ENCODE measurements at regions not wholly inside any gene's neighbourhood (a gene's known extent, or its start where the extent isn't known, plus 50 kb on each side); places are given as distances from the start of the nearest gene placed in this dataset.

DNA sequence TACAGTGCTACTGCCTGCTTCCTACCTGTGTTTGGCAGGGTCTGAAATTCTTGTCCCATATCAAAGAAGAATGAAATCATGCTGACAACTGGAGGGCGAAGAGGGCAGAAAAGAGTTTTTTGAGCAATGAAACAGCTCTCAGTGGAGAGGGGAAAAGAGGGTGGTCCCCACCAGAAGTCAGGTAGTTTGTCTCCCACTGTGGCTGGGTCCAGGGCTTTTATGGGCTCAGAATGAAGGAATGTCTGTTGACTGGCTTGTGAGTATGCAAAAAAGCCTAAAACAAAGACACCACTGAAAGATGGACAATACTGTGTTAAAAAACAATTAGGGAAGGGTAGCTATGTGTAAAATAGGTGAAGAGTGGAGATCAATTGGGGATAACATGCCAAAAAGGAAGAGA is 115.0 kb downstream of the ADAM29 start:
- no peaks in the 10 kb centered on the region for H3K4me1 ChIP-seq (ENCODE audit: control insufficient read depth, insufficient read depth, low read length)
- no peaks in the 10 kb centered on the region for H3K9me3 ChIP-seq (ENCODE audit: control insufficient read depth, insufficient read depth, low read depth, low read length)
- no peaks in the 10 kb centered on the region for H3K36me3 ChIP-seq (ENCODE audit: control insufficient read depth in 2 of 2, insufficient read depth in 1 of 2, low read length in 2 of 2)
- ChIA-PET CTCF (no interaction called here), POLR2A (no interaction called here)
- TF ChIP-seq HOXC10 (CRISPR knock-in tag; IDR thresholded peaks at IDR 0.05) (no peak), TCF7L2 (IDR thresholded peaks at IDR 0.05; ENCODE audit: borderline replicate concordance, low read depth, low read length) (no peak), ZNF521 (tag by site-specific recombination; IDR thresholded peaks at IDR 0.05) (no peak)
- no peak overlapping the region for H3K27ac ChIP-seq (ENCODE audit: extremely low read depth, low read depth, low read length)
- no peak overlapping the region for H3K4me3 ChIP-seq (ENCODE audit: low read depth, low read length)

DNA sequence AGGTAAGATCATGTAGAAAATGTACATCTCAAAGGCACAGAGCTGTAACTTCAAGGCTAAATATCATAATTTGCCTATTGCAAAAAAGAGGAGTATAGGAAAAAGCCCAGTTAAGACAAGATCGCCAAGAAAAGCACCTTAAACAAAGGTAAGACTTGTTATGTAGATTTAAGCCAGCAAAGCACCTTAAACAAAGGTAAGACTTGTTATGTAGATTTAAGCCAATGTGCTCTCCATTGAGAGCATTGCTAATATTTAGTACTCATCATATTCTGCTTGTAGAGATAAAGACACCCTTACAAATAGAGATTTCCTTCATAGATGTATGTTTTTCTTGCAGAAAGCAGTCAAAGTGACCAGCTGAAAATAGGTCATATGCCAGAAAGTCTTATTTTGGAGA is 115.8 kb downstream of the ADAM29 start:
- Histone ChIP-seq H3K27ac (ENCODE audit: extremely low read depth, low read depth, low read length) (no peak overlapping the region), H3K36me3 (ENCODE audit: control insufficient read depth in 2 of 2, insufficient read depth in 1 of 2, low read length in 2 of 2) (no peaks in the 10 kb centered on the region), H3K9me3 (ENCODE audit: control insufficient read depth, insufficient read depth, low read depth, low read length) (no peaks in the 10 kb centered on the region), H3K4me1 (ENCODE audit: control insufficient read depth, insufficient read depth, low read length) (no peaks in the 10 kb centered on the region), H3K4me3 (ENCODE audit: low read depth, low read length) (no peak overlapping the region)
- TF ChIP-seq, protein P1, sequence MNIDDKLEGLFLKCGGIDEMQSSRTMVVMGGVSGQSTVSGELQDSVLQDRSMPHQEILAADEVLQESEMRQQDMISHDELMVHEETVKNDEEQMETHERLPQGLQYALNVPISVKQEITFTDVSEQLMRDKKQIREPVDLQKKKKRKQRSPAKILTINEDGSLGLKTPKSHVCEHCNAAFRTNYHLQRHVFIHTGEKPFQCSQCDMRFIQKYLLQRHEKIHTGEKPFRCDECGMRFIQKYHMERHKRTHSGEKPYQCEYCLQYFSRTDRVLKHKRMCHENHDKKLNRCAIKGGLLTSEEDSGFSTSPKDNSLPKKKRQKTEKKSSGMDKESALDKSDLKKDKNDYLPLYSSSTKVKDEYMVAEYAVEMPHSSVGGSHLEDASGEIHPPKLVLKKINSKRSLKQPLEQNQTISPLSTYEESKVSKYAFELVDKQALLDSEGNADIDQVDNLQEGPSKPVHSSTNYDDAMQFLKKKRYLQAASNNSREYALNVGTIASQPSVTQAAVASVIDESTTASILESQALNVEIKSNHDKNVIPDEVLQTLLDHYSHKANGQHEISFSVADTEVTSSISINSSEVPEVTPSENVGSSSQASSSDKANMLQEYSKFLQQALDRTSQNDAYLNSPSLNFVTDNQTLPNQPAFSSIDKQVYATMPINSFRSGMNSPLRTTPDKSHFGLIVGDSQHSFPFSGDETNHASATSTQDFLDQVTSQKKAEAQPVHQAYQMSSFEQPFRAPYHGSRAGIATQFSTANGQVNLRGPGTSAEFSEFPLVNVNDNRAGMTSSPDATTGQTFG (tag by site-specific recombination; IDR thresholded peaks at IDR 0.05; ENCODE audit: borderline replicate concordance) = no peak
- TF ChIP-seq, protein P2, sequence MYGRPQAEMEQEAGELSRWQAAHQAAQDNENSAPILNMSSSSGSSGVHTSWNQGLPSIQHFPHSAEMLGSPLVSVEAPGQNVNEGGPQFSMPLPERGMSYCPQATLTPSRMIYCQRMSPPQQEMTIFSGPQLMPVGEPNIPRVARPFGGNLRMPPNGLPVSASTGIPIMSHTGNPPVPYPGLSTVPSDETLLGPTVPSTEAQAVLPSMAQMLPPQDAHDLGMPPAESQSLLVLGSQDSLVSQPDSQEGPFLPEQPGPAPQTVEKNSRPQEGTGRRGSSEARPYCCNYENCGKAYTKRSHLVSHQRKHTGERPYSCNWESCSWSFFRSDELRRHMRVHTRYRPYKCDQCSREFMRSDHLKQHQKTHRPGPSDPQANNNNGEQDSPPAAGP (tag by site-specific recombination; IDR thresholded peaks at IDR 0.05) = no peak
- TF ChIP-seq, protein P3, sequence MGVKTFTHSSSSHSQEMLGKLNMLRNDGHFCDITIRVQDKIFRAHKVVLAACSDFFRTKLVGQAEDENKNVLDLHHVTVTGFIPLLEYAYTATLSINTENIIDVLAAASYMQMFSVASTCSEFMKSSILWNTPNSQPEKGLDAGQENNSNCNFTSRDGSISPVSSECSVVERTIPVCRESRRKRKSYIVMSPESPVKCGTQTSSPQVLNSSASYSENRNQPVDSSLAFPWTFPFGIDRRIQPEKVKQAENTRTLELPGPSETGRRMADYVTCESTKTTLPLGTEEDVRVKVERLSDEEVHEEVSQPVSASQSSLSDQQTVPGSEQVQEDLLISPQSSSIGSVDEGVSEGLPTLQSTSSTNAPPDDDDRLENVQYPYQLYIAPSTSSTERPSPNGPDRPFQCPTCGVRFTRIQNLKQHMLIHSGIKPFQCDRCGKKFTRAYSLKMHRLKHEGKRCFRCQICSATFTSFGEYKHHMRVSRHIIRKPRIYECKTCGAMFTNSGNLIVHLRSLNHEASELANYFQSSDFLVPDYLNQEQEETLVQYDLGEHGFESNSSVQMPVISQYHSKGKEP (tag by site-specific recombination; IDR thresholded peaks at IDR 0.05) = no peak
- TF ChIP-seq ZBTB7A (tag by site-specific recombination; IDR thresholded peaks at IDR 0.05; ENCODE audit: low read depth) = no peak
- TF ChIP-seq ZNF555 (tag by site-specific recombination; conservative IDR thresholded peaks at IDR 0.05) = no peak
- TF ChIP-seq ZNF561 (tag by site-specific recombination; IDR thresholded peaks at IDR 0.05; ENCODE audit: borderline replicate concordance) = no peak
- TF ChIP-seq, protein P4, sequence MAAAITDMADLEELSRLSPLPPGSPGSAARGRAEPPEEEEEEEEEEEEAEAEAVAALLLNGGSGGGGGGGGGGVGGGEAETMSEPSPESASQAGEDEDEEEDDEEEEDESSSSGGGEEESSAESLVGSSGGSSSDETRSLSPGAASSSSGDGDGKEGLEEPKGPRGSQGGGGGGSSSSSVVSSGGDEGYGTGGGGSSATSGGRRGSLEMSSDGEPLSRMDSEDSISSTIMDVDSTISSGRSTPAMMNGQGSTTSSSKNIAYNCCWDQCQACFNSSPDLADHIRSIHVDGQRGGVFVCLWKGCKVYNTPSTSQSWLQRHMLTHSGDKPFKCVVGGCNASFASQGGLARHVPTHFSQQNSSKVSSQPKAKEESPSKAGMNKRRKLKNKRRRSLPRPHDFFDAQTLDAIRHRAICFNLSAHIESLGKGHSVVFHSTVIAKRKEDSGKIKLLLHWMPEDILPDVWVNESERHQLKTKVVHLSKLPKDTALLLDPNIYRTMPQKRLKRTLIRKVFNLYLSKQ (tag by site-specific recombination; IDR thresholded peaks at IDR 0.05; ENCODE audit: borderline replicate concordance) = no peak
- TF ChIP-seq ZNF175 (tag by site-specific recombination; IDR thresholded peaks at IDR 0.05) = no peak
- TF ChIP-seq BCL11B (tag by site-specific recombination; IDR thresholded peaks at IDR 0.05; ENCODE audit: low read depth) = no peak
- no peak for TF ChIP-seq OVOL3 (tag by site-specific recombination; IDR thresholded peaks at IDR 0.05)
- TF ChIP-seq ZNF140 (tag by site-specific recombination; IDR thresholded peaks at IDR 0.05) = no peak
- TF ChIP-seq, protein P5, sequence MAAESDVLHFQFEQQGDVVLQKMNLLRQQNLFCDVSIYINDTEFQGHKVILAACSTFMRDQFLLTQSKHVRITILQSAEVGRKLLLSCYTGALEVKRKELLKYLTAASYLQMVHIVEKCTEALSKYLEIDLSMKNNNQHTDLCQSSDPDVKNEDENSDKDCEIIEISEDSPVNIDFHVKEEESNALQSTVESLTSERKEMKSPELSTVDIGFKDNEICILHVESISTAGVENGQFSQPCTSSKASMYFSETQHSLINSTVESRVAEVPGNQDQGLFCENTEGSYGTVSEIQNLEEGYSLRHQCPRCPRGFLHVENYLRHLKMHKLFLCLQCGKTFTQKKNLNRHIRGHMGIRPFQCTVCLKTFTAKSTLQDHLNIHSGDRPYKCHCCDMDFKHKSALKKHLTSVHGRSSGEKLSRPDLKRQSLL (tag by site-specific recombination; IDR thresholded peaks at IDR 0.05) = no peak
- ChIA-PET POLR2A (no interaction called here), CTCF (no interaction called here)

All from HEK293 (cell line).